ENCODE measurements at regions not wholly inside any gene's neighbourhood (a gene's known extent, or its start where the extent isn't known, plus 50 kb on each side); places are given as distances from the start of the nearest gene placed in this dataset.

DNA sequence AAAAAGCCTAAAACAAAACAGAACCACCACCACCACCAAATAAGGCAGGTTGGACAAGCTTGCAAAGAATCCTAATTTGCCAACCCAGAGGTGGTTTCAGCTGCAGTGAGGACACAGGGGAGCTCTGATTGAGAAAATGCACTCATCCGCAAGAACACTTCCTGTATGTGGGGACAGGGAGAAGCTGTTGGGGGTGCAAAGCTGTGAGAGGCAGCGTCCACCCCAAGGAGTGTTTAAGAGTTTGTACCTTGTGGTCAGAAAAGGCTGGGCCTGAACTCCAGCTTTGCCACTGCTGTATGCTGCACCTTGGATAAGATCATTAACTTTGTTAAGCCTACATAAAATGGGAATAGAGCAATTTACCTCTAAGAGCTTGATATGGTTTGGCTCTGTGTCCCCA is 511.7 kb downstream of the BNC2 start:
- Histone ChIP-seq H3K79me2 (ENCODE audit: insufficient read depth, low read length) (no peaks in the 10 kb centered on the region), H3K4me2 (ENCODE audit: low read length) (no peak overlapping the region), H3K9me2 (ENCODE audit: insufficient read depth) (no peaks in the 10 kb centered on the region), H3K9me3 (ENCODE audit: control insufficient read depth in 1 of 2, insufficient read depth in 1 of 2, low read depth in 1 of 2, low read length in 2 of 2) (no peaks in the 10 kb centered on the region; a peak in 1 of 4 replicates), H3K4me1 (ENCODE audit: control insufficient read depth in 1 of 2, insufficient read depth in 2 of 2, low read length in 2 of 2) (no peaks in the 10 kb centered on the region), H4K20me1 (ENCODE audit: insufficient read depth) (no peaks in the 10 kb centered on the region), H3K4me3 (replicated peaks in 1 of 2; ENCODE audit: low read depth in 1 of 2, low read length in 2 of 2) (no peak overlapping the region), H3K27ac (ENCODE audit: low read depth, low read length) (no peak overlapping the region), H2AFZ (ENCODE audit: low read depth, low read length, poor library complexity, severe bottlenecking) (no peak overlapping the region), H3K27me3 (ENCODE audit: insufficient read depth, low read length) (no peaks in the 10 kb centered on the region), H3K9ac (ENCODE audit: low read length) (no peak overlapping the region), H3K36me3 (ENCODE audit: control insufficient read depth in 1 of 2, insufficient read depth in 2 of 2, low read length in 2 of 2) (no peaks in the 10 kb centered on the region)
- no peak for TF ChIP-seq RAD21 (IDR thresholded peaks at IDR 0.05; ENCODE audit: low read depth)
- TF ChIP-seq JUND (IDR thresholded peaks at IDR 0.05), result no peak
- no peak for TF ChIP-seq POLR2A (IDR thresholded peaks at IDR 0.05; ENCODE audit: borderline replicate concordance, extremely low read depth, insufficient read depth, insufficient read length)
- TF ChIP-seq CEBPB (IDR thresholded peaks at IDR 0.05; ENCODE audit: low read depth), result no peak
- RAD21 ChIA-PET (ENCODE audit: low non-redundant PET in 1 of 2, low total read pairs in 2 of 2, uncharacterized antibody in 2 of 2, unreplicated experiment in 2 of 2), result no interaction called here
- no peak for DNase-seq (ENCODE audit: low read depth, low spot score)
- POLR2A ChIA-PET, result interaction anchor here (0.5 kb wide), 1 partner anchor 9 kb away, joined by 4 read pairs; no protein-coding TSS in a partner anchor
- no TSS peak for BruUV-seq (replicated peaks)
- CTCF ChIA-PET, result no interaction called here
- ATAC-seq, result no peak
- intact Hi-C loops (cut with micrococcal nuclease), result no loop called here
